ENCODE measurements at regions not wholly inside any gene's neighbourhood (a gene's known extent, or its start where the extent isn't known, plus 50 kb on each side); places are given as distances from the start of the nearest gene placed in this dataset.

DNA sequence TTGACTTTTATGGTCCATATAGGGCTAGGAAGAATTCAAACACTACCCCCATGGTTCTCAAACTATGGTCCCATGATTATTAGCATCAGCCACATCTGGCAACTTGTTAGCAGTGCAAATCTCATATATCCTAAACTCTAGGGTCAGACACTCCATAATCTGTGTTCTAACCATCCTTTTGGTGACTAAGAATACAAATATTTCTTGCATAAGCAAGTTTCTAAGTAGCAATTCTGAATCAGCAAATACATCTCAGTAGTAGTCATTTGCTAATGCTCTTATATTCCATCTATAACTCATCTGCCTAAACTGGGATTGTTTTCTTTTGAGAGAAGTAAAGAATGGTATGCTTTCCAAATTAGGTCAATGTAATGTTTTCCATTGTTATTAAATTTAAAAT is 447.3 kb downstream of the TMX3 start:
- DNase-seq, result no peak
- intact Hi-C loops (cut with DNase I; ENCODE audit: low total_unique reads) (no loop called here), in situ Hi-C loops (cut with MboI; ENCODE audit: low pct_ligation_motif_present in 1 of 4, low pct_unique_long_range_greater_than_20kb in 1 of 4, low sequenced_read_pairs in 3 of 4) (no loop called here)
- no peaks in the 10 kb centered on the region for H3K4me1 ChIP-seq
- TF ChIP-seq CTCF (IDR thresholded peaks at IDR 0.05) (no peak), EP300 (IDR thresholded peaks at IDR 0.05; ENCODE audit: low read depth) (no peak), POLR2A (IDR thresholded peaks at IDR 0.05) (no peak), POLR2AphosphoS5 (IDR thresholded peaks at IDR 0.05) (no peak)
- H3K4me3 ChIP-seq, result no peak overlapping the region
- H3K9me3 ChIP-seq, result no peaks in the 10 kb centered on the region
- H3K36me3 ChIP-seq, result no peaks in the 10 kb centered on the region
- H3K27ac ChIP-seq, result no peak overlapping the region
- no peaks in the 10 kb centered on the region for H3K27me3 ChIP-seq

- WGBS, 2 donors (ENCODE audit: low coverage in 1 of 2), result 63 to 80% methylated on average over 4 to 5 of the region's 5 CpGs
- no peak for DNase-seq
- Histone ChIP-seq H3K27me3 (no peaks in the 10 kb centered on the region), H3K27ac (no peak overlapping the region), H3K36me3 (no peaks in the 10 kb centered on the region), H3K9me3 (no peaks in the 10 kb centered on the region), H3K4me3 (no peak overlapping the region), H3K4me1 (no peaks in the 10 kb centered on the region)
- TF ChIP-seq CTCF (IDR thresholded peaks at IDR 0.05) (no peak), POLR2AphosphoS5 (IDR thresholded peaks at IDR 0.05) (no peak), EP300 (IDR thresholded peaks at IDR 0.05; ENCODE audit: low read depth) (no peak), POLR2A (IDR thresholded peaks at IDR 0.05) (no peak)
- intact Hi-C loops (cut with DNase I; ENCODE audit: low total_unique reads) (loop anchor here (5.0 kb wide), 1 partner anchor 561 kb away; no protein-coding TSS in a partner anchor), in situ Hi-C loops (cut with MboI; ENCODE audit: low pct_ligation_motif_present in 1 of 4, low pct_unique_long_range_greater_than_20kb in 1 of 4, low sequenced_read_pairs in 3 of 4) (no loop called here)
Measured at GRCh38 chr18:68263481-68263880, 451.4 kb downstream of the TMX3 start.

DNA sequence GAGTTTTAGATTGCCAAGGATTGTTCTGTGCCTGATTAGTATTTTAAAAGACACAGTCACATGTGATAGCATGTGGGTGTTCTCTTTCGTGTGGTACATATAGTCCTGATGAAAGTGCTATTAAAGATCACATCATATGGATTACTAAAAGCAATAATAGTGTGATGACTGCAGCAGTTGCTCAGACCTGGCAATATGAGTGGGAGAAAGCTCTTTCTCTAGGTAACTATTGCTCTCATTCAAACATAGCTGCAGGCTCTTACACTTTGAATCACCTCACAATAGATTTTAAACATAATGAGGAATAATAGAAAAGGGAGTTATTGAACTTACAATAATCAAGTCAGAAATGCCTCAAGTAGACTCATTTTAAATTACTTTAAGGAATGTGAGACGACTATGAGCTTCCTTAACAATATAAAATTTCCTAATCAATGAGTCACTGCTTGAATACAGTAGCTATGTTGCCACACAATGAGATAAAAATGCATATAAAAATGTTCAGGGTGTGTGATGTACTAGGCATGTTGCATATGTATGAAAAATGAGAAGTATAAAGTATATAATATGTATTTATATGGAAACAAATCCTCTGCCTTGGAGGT is 452.1 kb downstream of the TMX3 start:
- H3K27me3 ChIP-seq, result no peaks in the 10 kb centered on the region
- intact Hi-C loops (cut with DNase I; ENCODE audit: low total_unique reads), result loop anchor here (5.0 kb wide), 1 partner anchor 560 kb away; no protein-coding TSS in a partner anchor
- WGBS, 2 donors (ENCODE audit: low coverage in 1 of 2), result 28 to 31% methylated on average over 2 of the region's 2 CpGs
- no peaks in the 10 kb centered on the region for H3K36me3 ChIP-seq
- no peak overlapping the region for H3K4me3 ChIP-seq
- no peak overlapping the region for H3K27ac ChIP-seq
- TF ChIP-seq CTCF (IDR thresholded peaks at IDR 0.05) (no peak), POLR2A (IDR thresholded peaks at IDR 0.05) (no peak), POLR2AphosphoS5 (IDR thresholded peaks at IDR 0.05) (no peak), EP300 (IDR thresholded peaks at IDR 0.05; ENCODE audit: low read depth) (no peak)
- no peak for DNase-seq
- no peaks in the 10 kb centered on the region for H3K9me3 ChIP-seq
- no peaks in the 10 kb centered on the region for H3K4me1 ChIP-seq
- in situ Hi-C loops (cut with MboI; ENCODE audit: low pct_ligation_motif_present in 1 of 4, low pct_unique_long_range_greater_than_20kb in 1 of 4, low sequenced_read_pairs in 3 of 4), result no loop called here

- no peak for DNase-seq
- Histone ChIP-seq H3K4me1 (no peaks in the 10 kb centered on the region), H3K9me3 (no peaks in the 10 kb centered on the region), H3K27ac (no peak overlapping the region), H3K27me3 (no peaks in the 10 kb centered on the region), H3K36me3 (no peaks in the 10 kb centered on the region), H3K4me3 (no peak overlapping the region)
- intact Hi-C loops (cut with DNase I; ENCODE audit: low total_unique reads), result no loop called here
- TF ChIP-seq CTCF (IDR thresholded peaks at IDR 0.05) (no peak), POLR2AphosphoS5 (IDR thresholded peaks at IDR 0.05) (no peak), EP300 (IDR thresholded peaks at IDR 0.05; ENCODE audit: low read depth) (no peak), POLR2A (IDR thresholded peaks at IDR 0.05) (no peak)
- in situ Hi-C loops (cut with MboI; ENCODE audit: low pct_ligation_motif_present in 1 of 4, low pct_unique_long_range_greater_than_20kb in 1 of 4, low sequenced_read_pairs in 3 of 4), result no loop called here
- WGBS, 2 donors (ENCODE audit: low coverage in 1 of 2), result 62 to 82% methylated on average over 3 of the region's 3 CpGs
Measured at GRCh38 chr18:68256418-68257067, 458.4 kb downstream of the TMX3 start.
